HG02884 (cell line): ENCODE measurements at regions not wholly inside any gene's neighbourhood (a gene's known extent, or its start where the extent isn't known, plus 50 kb on each side); places are given as distances from the start of the nearest gene placed in this dataset.

ENCODE experiments used
- ATAC-seq: cut with Tn5 transposase; IDR thresholded peaks from one replicate; pipeline ENCODE4 v1.9.1; 2021; ENCODE audit warnings: mild to moderate bottlenecking, moderate library complexity; ENCODE audit not compliant: unreplicated experiment

DNA sequence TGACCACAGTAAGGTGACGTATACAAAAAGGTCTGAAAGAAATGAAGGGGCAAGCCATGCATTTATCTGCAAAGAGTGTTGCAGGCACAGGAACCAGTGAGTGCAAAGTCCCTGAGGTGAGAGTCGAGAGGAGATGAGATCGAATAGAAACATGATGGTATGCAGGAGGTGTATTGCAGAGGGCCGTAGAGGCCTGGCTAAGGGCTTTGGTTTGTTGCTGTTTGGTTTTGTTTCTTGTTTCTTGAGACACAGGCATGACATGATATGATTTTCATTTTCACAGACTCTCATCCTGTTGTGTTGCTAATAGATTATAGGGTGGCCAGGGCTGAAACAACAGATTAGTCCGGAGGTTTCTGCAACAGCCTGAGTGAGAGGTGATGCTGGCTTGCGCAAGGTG is 80.4 kb downstream of the HSPH1 start:
- no peak for ATAC-seq

DNA sequence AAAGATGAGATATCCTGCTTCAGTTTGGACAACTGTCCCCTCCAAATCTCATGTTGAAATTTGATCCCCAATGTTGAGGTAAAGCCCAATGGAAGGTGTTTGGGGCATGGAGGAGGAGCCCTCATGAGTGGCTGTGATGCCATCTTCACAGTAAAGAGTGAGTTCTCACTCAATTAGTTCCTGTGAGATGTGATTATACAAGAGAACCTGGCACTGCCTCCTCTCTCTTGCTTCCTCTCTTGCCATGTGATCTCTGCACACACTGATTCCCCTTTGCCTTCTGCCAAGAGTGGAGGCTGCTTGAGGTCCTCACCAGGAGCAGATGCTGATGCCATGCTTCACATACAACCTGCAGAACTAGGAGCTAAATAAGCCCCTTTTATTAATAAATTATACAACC is 86.9 kb downstream of the HSPH1 start:
- no peak for ATAC-seq

DNA sequence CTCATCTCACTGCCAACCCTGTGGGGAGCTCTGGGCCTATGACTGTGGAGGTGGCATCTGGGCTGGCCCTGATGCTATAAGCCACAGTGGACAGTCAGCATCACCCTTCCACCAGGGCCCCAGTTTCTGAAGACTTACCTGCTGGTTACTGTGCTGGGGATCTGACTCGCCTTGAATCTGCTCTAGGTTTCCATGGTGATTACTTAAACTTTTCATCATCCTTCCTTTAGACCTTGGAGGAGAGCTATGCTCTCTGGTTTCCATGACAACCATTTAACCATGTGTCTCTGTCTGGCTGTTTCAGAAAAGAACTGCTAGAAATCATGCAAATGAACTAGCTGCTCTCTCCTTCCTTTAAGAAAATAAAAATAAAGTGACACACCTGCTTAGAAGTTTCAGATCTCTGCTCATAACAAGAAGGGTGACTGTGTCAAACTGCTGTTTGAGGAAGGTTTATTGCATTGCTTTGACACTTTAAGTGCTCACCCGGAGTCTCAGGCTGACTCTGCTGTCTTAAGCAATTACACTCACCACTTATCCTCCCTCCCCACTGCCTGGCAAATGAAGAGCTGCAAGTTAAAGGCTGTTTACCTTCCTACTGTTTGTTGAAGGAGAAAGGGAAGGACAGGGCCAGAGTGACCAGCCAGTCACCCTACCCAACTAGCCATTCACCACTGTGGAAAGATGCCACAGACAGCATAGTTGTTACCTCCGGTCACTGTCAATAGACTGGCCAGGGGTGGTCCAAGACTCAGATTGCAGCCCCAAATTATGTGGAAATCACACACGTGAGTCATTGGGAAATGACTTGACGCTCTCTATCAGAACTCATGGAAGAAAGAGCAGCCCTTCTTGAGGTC is 87.6 kb downstream of the HSPH1 start:
- ATAC-seq: peak; percentile 92

DNA sequence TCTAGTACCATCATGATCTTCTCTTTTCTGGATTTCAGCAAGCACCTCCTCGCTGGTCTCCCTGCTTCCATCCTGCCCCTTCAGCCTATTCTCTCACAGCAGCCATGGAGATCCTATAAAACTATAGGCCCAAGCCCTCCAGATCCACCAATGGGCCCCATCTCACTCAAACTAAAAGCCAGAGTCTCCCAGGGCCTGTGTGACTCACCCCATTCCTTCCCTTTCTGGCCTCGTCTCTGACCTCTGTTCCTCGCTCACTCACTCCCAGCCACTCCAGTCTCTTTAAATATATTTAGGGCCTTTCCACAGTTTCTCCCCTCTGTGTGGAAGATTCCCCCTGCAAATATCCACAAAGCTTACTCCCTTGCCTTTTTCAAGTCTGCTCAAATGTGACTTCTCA is 89.7 kb downstream of the HSPH1 start:
- no peak for ATAC-seq

DNA sequence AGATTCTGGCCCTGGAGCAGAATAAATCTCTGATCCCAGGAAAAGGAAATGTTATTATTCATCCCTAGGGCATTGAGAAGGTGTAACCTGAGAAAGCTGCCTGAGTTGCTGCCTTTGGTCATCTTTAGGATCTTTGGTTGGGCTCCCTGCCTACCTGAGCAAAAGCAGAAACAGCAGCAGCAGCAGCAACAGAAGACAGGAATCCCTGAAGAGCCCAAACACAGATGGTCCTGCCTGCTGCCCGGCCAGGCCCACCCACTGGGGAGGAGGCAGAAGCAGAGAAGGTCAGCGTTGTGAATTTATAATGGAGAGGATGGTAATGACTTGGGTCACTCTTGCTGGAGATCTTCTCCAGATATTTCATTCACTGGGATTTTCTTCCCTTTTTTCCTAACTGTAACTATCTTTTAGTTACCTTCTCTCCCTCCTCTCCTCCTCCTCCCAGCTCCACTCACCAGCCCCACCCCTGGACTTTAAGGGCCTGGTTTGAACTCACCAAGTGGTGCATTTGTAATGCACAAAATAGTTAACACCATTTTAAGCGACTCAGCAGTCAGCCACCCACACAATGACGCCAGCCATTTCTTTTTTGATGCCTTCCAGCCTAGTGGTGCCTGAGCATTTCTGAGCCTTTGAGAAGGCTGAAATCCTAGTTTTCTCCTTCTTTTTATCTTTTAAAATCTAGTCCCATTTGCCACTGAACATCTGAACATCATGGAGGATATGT is 91.7 kb downstream of the HSPH1 start:
- no peak for ATAC-seq

DNA sequence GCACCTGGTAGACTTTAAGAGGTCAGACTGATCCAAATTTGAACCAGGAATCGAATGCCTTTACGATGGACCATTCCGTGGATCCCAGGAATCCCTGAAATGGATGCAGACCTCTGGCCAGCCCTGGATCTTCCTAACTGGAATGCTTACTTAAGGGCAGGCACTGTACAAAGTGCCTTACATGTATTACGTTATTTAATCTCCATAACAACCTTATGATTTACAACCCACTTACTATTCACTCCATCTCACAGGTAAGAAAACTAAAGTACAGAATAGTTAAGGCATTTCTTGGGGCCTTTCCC is 93.6 kb downstream of the HSPH1 start:
- ATAC-seq: no peak

DNA sequence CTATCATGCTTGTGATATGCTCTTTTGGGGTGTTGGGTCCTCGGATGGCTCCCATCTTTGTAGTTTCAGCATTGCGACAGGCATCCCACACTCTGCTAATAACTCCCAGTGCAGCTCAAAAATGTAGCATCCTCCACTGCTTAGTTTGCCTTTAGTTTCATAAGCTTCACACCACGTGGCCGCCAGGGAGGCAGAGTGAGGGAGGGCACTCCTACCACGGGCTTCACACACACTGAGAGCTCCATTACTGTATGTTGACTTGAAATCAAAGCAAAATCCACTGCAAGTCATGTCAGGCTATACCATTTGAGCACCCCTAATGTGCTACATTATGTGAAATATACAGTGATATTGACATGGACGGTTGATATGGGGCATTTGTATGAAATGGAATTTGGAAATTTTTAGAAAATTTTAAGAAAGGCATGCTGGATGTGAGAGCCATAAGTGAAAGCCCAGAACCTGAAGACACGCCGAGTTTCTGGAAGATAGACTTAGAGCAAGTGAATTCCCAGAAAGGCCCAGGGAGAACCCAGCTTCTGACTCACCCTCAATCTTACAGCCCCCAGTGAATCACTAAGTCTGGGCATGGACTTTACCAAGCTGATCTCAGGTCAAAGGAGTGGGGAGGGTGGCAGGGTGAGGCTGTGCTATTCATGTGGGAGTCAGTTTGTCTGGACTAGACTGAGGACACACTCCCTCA is 94.1 kb downstream of the HSPH1 start:
- no peak for ATAC-seq

DNA sequence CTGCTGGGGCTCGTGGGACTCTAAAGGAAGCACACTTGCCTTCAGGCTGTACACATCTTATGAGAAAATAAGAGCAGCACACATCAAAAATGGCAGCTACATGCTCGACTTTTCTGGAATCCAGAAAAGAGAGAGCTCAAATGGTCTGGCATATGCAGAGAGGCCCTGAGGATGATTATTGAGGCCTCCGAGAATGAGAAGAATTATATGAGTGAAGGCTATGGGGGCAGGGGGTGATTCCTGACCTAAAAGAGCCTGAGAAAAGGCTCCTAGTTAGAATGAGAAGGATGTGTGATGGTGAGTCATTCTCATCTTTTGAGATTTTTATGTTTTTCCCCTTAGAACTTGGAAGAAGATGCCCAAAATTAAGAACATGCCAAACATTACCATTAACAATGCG is 97.1 kb downstream of the HSPH1 start:
- ATAC-seq: no peak

DNA sequence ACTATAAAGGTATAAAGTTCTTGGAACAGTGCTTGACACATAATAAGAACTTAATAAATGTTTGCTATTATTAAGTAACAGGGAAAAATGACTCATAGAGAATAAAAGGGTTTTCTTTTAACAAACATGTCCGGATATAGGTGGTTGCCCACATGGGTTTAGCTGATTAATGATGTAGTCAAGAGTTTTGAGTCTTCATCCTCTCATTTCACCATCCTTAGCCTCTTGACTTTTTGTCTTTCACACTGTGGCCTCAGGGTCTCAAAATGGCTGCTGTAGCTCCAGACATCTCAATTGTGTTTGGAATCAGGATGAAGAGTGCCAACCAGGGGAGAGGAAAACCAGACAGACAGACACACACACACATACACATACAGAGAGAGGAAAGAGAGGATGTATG is 97.9 kb downstream of the HSPH1 start:
- ATAC-seq: no peak

DNA sequence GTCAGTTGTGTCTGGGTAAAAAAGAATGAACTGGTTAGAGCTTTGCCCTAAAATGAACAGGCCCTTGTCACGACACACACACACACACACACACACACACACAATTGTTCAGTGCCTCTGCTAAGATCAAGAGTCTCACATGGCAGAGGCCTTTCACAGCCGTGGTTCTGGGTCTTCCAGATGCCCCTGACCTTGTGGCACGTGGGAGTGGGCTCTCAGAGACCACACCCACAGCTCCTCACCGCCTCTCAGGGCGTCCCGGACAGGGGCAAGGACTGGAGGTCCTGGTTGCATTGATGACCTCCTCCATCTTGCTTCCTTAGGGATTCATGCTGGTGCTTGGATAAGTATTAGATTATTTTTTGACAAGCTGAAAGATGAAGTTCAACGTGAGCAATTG is 101.0 kb downstream of the HSPH1 start:
- no peak for ATAC-seq

DNA sequence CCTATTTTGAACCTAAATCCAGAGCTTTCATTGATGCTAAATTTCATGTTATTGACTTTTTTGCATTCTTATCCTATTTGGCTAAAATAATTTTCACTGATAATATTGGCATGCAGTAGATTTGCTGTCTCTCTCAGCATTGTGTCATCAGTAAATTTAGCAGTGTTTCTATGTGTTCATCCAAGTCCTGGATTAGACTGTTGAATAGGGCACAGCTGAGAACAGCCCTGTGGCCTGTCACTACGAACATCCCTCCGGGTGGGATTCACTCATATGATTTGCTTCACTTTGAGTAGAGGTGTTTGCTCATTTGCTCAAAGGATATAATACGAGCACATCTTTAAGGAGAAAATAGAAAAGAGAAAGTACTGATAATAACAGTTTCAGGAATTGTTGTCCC is 101.5 kb downstream of the HSPH1 start:
- no peak for ATAC-seq

DNA sequence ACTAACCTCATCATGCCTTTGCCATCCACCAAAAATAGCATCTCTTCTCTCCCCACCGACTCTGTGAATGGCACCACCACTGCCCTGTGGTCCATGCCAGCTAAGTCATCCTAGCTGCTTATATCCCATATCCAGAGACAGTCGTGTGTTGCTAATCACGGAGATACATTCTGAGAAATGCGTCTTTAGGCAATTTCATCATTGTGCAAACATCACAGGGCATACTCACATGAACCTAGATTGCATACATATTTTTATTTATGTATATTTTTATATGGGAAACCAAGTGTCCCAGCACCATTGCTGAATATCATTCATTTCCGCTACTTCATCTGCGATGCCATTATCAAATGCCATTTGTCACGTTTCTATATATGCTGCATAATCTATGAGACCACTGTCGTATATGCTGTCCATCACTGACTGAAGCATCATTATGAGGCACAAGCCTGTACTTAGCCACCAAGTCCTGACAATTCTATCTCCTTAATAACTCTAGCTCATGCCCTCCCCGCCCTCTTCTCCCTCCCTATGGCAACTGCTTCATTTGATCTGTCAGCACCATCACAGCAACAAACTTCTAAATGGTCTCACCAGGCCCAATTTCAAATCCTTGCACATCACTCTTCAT is 104.2 kb downstream of the HSPH1 start:
- no peak for ATAC-seq

DNA sequence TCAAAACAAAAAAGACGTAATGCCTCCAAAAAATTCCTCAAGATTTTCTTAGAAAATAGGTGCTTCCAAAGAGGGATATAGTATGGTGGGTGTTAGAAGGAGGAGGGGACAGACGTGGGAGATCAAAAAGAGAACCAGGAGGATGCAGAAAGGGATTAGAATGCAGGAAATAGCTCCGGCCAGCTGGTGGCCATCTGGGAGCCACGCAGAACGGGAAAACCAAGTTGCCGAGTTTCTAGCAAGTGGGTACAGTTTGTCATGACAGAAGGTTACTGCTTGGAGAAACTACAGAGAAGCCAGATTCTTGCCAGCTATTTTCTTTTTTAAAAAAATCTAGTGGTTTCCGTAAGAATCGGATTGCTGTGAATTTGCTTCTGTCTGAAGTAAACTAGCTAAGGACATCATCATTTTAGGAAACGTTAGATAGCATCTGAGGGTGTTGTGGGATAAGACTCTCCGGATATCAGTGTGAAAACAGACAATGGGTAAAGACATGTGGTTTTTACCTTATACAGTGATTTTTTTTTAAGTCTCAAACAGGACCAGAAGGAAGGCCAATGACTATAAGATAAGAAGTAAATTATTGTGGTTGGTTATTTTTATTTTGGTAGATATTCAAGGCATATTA is 104.9 kb downstream of the HSPH1 start:
- ATAC-seq: no peak

DNA sequence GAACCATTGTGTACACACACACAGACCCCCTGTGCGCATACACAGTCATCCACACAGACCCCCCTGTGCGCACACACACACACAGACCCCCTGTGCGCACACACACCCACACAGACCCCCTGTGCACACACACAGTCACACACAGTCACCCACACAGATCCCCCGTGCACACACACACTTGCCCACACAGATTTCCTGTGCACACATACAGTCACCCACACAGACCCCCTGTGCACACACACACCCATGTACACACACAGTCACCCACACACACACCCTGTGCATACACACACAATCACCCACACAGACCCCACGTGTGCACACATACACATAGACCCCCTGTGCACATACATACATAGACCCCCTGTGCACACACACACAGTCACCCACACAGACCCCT is 106.1 kb downstream of the HSPH1 start:
- no peak for ATAC-seq

DNA sequence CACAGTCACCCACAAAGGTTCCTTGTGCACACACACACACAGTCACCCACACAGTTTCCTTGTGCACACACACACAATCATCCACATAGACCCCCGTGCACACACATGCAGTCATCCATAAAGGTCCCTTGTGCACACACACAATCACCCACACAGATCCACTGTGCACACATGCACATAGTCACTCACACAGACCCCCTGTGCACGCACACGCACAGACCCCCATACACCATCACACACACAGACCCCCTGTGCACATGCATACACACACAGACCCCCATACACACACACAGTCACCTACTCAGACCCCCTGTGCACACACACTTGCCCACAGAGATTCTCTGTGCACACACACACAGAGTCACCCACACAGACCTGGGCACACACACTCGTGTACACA is 107.1 kb downstream of the HSPH1 start:
- no peak for ATAC-seq

DNA sequence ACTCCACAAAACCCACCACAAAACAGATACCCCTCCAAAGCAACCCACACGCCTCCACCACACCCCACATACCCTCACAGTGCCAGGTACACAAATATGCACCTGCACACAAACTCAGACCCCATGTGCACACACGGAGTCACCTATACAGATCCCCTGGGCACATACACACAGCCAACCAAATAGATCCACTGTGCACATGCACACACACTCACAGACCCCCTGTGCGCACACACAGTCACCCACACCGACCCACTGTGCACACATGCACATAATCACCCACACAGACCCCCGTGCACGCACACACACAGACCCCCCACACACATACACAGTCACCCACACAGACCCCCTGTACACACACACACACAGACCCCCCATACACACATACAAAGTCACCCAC is 107.8 kb downstream of the HSPH1 start:
- ATAC-seq: no peak

DNA sequence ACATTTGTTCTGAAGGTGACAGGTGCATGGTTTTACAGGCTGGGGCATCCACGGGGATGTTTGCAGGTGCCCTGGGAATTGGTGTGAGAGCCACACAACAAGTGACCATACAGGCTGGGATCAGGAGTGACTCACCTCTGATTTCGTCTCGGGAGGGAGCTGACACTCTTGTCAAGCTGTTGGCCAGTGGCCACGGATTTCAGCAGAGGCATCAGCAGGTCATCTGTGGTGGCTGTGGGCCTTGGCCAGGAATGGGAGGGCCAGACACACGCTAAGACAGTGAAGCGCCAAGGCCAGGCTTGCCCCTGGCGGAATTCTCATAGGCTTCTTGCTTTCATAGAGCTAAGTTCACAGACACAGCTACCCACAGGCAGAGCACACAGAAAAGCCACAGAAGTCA is 108.6 kb downstream of the HSPH1 start:
- ATAC-seq: no peak

DNA sequence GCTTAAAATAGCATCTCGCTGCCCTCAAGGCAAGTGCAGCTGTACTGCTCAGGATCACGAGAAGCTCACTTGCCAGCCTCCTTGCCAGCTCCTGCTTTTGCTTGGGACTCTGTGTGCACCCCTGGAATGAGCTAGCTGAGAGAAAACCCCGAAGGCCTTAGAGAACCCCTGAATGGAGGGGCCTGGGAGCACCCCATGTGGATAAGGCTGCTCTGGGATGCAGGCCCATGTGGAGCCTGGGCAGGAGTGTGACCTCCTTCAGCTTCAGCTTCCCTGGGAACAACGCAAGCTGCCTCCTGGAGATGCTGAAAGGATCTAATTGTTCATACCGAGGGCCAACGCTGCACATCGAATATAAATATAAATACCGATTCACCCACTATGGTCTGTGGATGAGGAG is 109.2 kb downstream of the HSPH1 start:
- ATAC-seq: no peak

DNA sequence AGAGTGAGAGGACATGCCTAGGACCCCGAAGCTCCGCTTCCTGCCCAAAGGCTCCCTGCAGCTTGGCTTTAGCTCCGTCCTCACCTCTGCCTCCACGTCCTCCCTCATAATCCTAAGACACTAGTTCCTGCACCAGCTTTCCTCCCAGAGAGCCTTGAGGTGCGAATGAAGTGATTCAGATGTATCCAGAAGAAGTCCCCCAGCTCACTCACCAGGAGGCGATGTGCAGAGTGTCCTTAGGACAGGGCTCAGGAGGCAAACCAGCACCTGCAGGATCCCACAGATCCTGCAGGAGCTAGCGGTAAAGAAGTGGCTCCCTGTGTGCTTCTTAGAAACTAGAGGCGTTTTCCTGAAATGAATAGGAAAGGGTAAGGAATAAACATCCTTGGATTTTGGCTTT is 109.7 kb downstream of the HSPH1 start:
- no peak for ATAC-seq

DNA sequence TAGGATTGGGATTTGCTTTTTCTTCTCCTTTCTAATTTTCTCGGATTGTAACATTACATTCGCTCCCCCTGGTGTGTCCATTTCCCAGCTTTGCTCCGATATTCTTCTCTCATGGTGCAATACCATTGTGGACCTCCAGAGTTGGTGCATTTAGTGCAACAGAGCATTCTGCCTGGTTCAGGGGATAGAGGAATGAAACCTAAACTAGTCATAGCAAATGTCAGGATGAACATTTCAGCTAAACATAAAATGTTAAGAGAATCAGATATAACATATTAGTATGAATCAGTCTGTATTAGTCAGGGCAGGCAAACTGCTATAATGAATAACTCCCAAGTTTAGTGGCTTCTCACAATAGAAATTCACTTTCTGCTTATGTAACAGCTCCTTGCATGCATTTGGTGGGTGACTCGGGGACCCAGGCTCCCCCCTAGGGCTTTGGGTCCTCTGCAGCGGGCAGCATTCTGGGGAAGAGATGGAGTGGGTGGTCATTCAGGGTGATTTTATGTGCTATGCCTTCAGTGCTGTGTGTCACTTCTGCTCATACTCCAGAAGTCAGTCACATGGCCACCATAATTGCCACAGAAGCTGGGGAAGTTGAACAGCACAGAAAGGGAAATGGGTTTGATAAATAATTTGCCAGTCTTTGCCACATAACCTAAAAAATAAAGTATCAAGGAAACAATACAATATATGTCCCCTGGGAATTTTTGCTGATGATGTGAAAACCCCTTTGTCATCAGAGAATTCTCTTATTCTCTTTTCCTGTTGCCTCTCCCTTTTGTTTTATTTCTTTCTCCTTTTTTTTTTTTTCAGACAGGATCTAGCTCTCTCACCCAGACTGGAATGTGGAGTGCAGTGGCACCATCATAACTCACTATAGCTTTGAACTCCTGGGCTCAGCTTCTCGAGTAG is 111.0 kb downstream of the HSPH1 start:
- no peak for ATAC-seq
